Duodenal mucosa (tissue), 2 donors: ENCODE measurements at regions not wholly inside any gene's neighbourhood (a gene's known extent, or its start where the extent isn't known, plus 50 kb on each side); places are given as distances from the start of the nearest gene placed in this dataset.
"Not testable (repeated sequence)": the region's sequence is repeated elsewhere in the genome, so short reads cannot be mapped to it uniquely, and the experiment has no call there.

Experiments
- H3K27ac ChIP-seq: one replicate; pipeline ENCODE4 v1.7.0; 2013; ENCODE audit warnings: low read depth, low read length
- H3K27me3 ChIP-seq, 2 donors: one replicate each; pipeline ENCODE4 v1.7.0; 2013; ENCODE audit warnings: low read length in 2 of 2, control low read depth in 1 of 2; ENCODE audit not compliant: insufficient read depth in 2 of 2, control insufficient read depth in 1 of 2
- H3K36me3 ChIP-seq, 2 donors: one replicate each; pipeline ENCODE4 v1.7.0; 2013; ENCODE audit warnings: low read length in 2 of 2, control low read depth in 1 of 2; ENCODE audit not compliant: insufficient read depth in 2 of 2, control insufficient read depth in 1 of 2
- H3K4me1 ChIP-seq, 2 donors: one replicate each; pipeline ENCODE4 v1.7.0; 2013; ENCODE audit warnings: low read length in 2 of 2, control low read depth in 1 of 2; ENCODE audit not compliant: insufficient read depth in 2 of 2, control insufficient read depth in 1 of 2
- H3K4me3 ChIP-seq, 2 donors: one replicate each; pipeline ENCODE4 v1.7.0; 2013; ENCODE audit warnings: low read length in 2 of 2, low read depth in 1 of 2
- H3K9ac ChIP-seq, 2 donors: one replicate each; pipeline ENCODE4 v1.7.0; 2013; ENCODE audit warnings: low read length in 2 of 2, low read depth in 1 of 2
- H3K9me3 ChIP-seq, 2 donors: one replicate each; pipeline ENCODE4 v1.7.0; 2013; ENCODE audit warnings: low read length in 2 of 2, control low read depth in 1 of 2; ENCODE audit not compliant: control insufficient read depth in 1 of 2

GRCh38 chr1:194658090-194658439 is 1471.7 kb upstream of the B3GALT2 start:
- no peaks in the 10 kb centered on the region for H3K36me3 ChIP-seq
- no peaks in the 10 kb centered on the region for H3K4me1 ChIP-seq
- H3K27ac ChIP-seq = no peak overlapping the region
- H3K9ac ChIP-seq = no peak overlapping the region
- peaks cover 0 to 4% of the 10 kb centered on the region in 2 donors for H3K9me3 ChIP-seq
- no peaks in the 10 kb centered on the region for H3K27me3 ChIP-seq
- no peak overlapping the region for H3K4me3 ChIP-seq

GRCh38 chr1:194654956-194655355 is 1468.5 kb upstream of the B3GALT2 start:
- peaks cover 0 to 4% of the 10 kb centered on the region in 2 donors for H3K9me3 ChIP-seq
- H3K36me3 ChIP-seq = no peaks in the 10 kb centered on the region
- H3K9ac ChIP-seq = no peak overlapping the region
- no peaks in the 10 kb centered on the region for H3K4me1 ChIP-seq
- H3K4me3 ChIP-seq = no peak overlapping the region
- H3K27ac ChIP-seq = no peak overlapping the region
- H3K27me3 ChIP-seq = no peaks in the 10 kb centered on the region

- Histone ChIP-seq H3K9ac (no peak overlapping the region), H3K27ac (no peak overlapping the region), H3K36me3 (no peaks in the 10 kb centered on the region), H3K9me3 (peaks cover 0 to 4% of the 10 kb centered on the region in 2 donors), H3K4me1 (no peaks in the 10 kb centered on the region), H3K4me3 (no peak overlapping the region), H3K27me3 (no peaks in the 10 kb centered on the region)
Observed at GRCh38 chr1:194653385-194653784, 1467.0 kb upstream of the B3GALT2 start.

- H3K9ac ChIP-seq = no peak overlapping the region
- no peaks in the 10 kb centered on the region for H3K36me3 ChIP-seq
- H3K4me3 ChIP-seq = no peak overlapping the region
- no peaks in the 10 kb centered on the region for H3K27me3 ChIP-seq
- no peaks in the 10 kb centered on the region for H3K4me1 ChIP-seq
- H3K9me3 ChIP-seq = no peaks in the 10 kb centered on the region
- no peak overlapping the region for H3K27ac ChIP-seq
Observed at GRCh38 chr1:194647118-194647517, 1460.7 kb upstream of the B3GALT2 start.

GRCh38 chr1:194644528-194644927 is 1458.1 kb upstream of the B3GALT2 start:
- Histone ChIP-seq H3K4me3 (no peak overlapping the region), H3K9ac (no peak overlapping the region), H3K27me3 (no peaks in the 10 kb centered on the region), H3K27ac (no peak overlapping the region), H3K9me3 (no peaks in the 10 kb centered on the region), H3K36me3 (no peaks in the 10 kb centered on the region), H3K4me1 (no peaks in the 10 kb centered on the region)

GRCh38 chr1:194640322-194640721 is 1453.9 kb upstream of the B3GALT2 start:
- no peak overlapping the region for H3K27ac ChIP-seq
- H3K36me3 ChIP-seq = no peaks in the 10 kb centered on the region
- no peaks in the 10 kb centered on the region for H3K9me3 ChIP-seq
- no peak overlapping the region for H3K4me3 ChIP-seq
- H3K9ac ChIP-seq = no peak overlapping the region
- H3K27me3 ChIP-seq = no peaks in the 10 kb centered on the region
- H3K4me1 ChIP-seq = no peaks in the 10 kb centered on the region

- Histone ChIP-seq H3K4me1 (no peaks in the 10 kb centered on the region), H3K9me3 (peaks cover 0 to 4% of the 10 kb centered on the region in 2 donors), H3K4me3 (no peak overlapping the region), H3K27ac (no peak overlapping the region), H3K9ac (no peak overlapping the region), H3K36me3 (no peaks in the 10 kb centered on the region), H3K27me3 (no peaks in the 10 kb centered on the region)
Observed at GRCh38 chr1:194629011-194629410, 1442.6 kb upstream of the B3GALT2 start.

GRCh38 chr1:194624833-194625232 is 1438.4 kb upstream of the B3GALT2 start:
- H3K27me3 ChIP-seq = no peaks in the 10 kb centered on the region
- no peaks in the 10 kb centered on the region for H3K4me1 ChIP-seq
- no peak overlapping the region for H3K27ac ChIP-seq
- no peak overlapping the region for H3K9ac ChIP-seq
- H3K4me3 ChIP-seq = no peak overlapping the region
- H3K36me3 ChIP-seq = no peaks in the 10 kb centered on the region
- H3K9me3 ChIP-seq = peaks cover 0 to 4% of the 10 kb centered on the region in 2 donors

GRCh38 chr1:194618101-194618500 is 1431.7 kb upstream of the B3GALT2 start:
- Histone ChIP-seq H3K4me1 (no peaks in the 10 kb centered on the region), H3K4me3 (no peak overlapping the region), H3K9me3 (no peaks in the 10 kb centered on the region), H3K9ac (no peak overlapping the region), H3K27me3 (no peaks in the 10 kb centered on the region), H3K36me3 (no peaks in the 10 kb centered on the region), H3K27ac (no peak overlapping the region)

- not testable (repeated sequence) for H3K9me3 ChIP-seq, H3K4me1 ChIP-seq, H3K27ac ChIP-seq, H3K9ac ChIP-seq, H3K4me3 ChIP-seq, H3K27me3 ChIP-seq, H3K36me3 ChIP-seq
Observed at GRCh38 chr1:194617272-194617671, 1430.9 kb upstream of the B3GALT2 start.

- H3K27me3 ChIP-seq = no peaks in the 10 kb centered on the region
- H3K9me3 ChIP-seq = no peaks in the 10 kb centered on the region
- H3K36me3 ChIP-seq = no peaks in the 10 kb centered on the region
- no peak overlapping the region for H3K4me3 ChIP-seq
- H3K9ac ChIP-seq = no peak overlapping the region
- no peaks in the 10 kb centered on the region for H3K4me1 ChIP-seq
- no peak overlapping the region for H3K27ac ChIP-seq
Observed at GRCh38 chr1:194616835-194617234, 1430.4 kb upstream of the B3GALT2 start.
